ENCODE measurements at regions not wholly inside any gene's neighbourhood (a gene's known extent, or its start where the extent isn't known, plus 50 kb on each side); places are given as distances from the start of the nearest gene placed in this dataset.
A peak's percentile ranks its signal among the peaks of the same experiment; 100 is the strongest.
"Not testable (repeated sequence)": the region's sequence is repeated elsewhere in the genome, so short reads cannot be mapped to it uniquely, and the experiment has no call there.

- peaks cover 13% of the 10 kb centered on the region for H3K9me3 Mint-ChIP-seq
- no peak overlapping the region for H3K27ac Mint-ChIP-seq
- H3K4me3 Mint-ChIP-seq = no peak overlapping the region
- DNase-seq (ENCODE audit: low spot score in 2 of 2, unreplicated experiment in 2 of 2) = no peak
- H3K27me3 Mint-ChIP-seq (ENCODE audit: low read depth) = no peaks in the 10 kb centered on the region
- no peaks in the 10 kb centered on the region for H3K4me1 Mint-ChIP-seq
- TF ChIP-seq, protein P1, sequence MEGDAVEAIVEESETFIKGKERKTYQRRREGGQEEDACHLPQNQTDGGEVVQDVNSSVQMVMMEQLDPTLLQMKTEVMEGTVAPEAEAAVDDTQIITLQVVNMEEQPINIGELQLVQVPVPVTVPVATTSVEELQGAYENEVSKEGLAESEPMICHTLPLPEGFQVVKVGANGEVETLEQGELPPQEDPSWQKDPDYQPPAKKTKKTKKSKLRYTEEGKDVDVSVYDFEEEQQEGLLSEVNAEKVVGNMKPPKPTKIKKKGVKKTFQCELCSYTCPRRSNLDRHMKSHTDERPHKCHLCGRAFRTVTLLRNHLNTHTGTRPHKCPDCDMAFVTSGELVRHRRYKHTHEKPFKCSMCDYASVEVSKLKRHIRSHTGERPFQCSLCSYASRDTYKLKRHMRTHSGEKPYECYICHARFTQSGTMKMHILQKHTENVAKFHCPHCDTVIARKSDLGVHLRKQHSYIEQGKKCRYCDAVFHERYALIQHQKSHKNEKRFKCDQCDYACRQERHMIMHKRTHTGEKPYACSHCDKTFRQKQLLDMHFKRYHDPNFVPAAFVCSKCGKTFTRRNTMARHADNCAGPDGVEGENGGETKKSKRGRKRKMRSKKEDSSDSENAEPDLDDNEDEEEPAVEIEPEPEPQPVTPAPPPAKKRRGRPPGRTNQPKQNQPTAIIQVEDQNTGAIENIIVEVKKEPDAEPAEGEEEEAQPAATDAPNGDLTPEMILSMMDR (IDR thresholded peaks at IDR 0.05; ENCODE audit: unreplicated experiment) = no peak
- no peaks in the 10 kb centered on the region for H3K36me3 Mint-ChIP-seq
These were observed 200.6 kb upstream of the EEF2KMT start for GRCh38 chr16:5298202-5298601.

GRCh38 chr16:5296176-5296575, 198.6 kb upstream of the EEF2KMT start:
- Mint-ChIP-seq H3K4me3 (no peak overlapping the region), H3K4me1 (no peaks in the 10 kb centered on the region), H3K27me3 (ENCODE audit: low read depth) (no peaks in the 10 kb centered on the region), H3K27ac (no peak overlapping the region), H3K9me3 (peaks cover 6% of the 10 kb centered on the region), H3K36me3 (no peaks in the 10 kb centered on the region)
- TF ChIP-seq, protein P1 (IDR thresholded peaks at IDR 0.05; ENCODE audit: unreplicated experiment) = no peak
- DNase-seq (ENCODE audit: low spot score in 2 of 2, unreplicated experiment in 2 of 2) = no peak

DNA sequence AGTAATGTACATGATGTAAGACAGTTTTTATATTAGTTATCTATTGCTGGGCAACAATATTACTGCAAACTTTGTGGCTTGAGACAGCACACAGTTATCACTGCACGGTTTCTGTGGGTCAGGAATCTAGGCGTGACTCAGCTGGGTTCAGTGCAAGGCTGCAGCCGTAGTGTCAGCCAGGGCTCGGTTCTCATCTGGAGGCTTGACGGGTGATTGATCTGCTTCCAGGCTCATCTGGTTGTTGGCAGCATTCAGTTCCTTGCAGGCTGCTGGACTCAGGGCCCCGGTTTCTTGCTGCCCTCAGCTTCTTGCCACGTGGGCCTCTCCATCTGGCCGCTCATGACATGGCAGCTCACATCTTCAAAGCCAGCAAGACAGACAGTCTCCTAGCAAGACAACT, 197.7 kb upstream of the EEF2KMT start:
- H3K4me1 Mint-ChIP-seq; H3K36me3 Mint-ChIP-seq; H3K9me3 Mint-ChIP-seq; H3K4me3 Mint-ChIP-seq; H3K27ac Mint-ChIP-seq; DNase-seq (ENCODE audit: low spot score in 2 of 2, unreplicated experiment in 2 of 2); H3K27me3 Mint-ChIP-seq (ENCODE audit: low read depth): not testable (repeated sequence)

DNA sequence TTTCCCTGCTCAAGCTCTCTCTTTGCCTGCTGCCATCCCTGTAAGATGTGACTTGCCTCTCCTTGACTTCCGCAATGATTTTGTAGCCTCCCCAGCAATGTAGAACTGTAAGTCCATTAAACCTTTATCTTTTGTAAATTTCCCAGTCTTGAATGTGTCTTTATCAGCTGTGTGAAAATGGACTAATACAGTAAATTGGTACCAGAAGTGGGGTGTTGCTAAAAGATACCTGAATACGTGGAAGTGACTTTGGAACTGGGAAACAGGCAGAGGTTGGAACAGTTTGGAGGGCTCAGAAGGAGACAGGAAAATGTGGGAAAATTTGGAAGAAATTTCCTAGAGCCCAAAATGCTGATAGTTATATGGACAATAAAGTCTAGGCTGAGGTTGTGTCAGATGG, 184.6 kb upstream of the EEF2KMT start:
- not testable (repeated sequence) for H3K27ac Mint-ChIP-seq; H3K36me3 Mint-ChIP-seq; DNase-seq (ENCODE audit: low spot score in 2 of 2, unreplicated experiment in 2 of 2); H3K27me3 Mint-ChIP-seq (ENCODE audit: low read depth); H3K4me1 Mint-ChIP-seq; H3K4me3 Mint-ChIP-seq
- peaks cover 62% of the 10 kb centered on the region for H3K9me3 Mint-ChIP-seq

DNA sequence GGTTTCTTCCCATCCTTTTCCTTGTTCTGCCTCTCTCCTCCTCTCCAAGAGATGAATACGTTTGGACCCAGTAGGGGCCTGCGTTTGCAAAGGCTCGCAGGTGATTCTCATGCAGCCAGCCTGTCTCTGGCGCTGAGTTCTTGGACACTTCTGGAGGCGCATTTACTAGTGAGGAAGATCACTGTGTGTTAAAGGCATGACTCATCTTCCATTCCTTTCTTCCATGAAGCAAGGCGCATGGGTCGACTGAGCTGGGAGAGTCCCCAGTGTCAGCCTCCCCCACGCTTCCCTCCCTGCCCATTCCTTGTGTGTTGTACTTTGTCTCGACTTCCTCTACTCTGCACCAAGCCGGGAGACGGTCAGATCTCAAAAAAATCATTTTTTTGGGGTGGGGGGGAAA, 159.9 kb upstream of the EEF2KMT start:
- no peaks in the 10 kb centered on the region for H3K4me1 Mint-ChIP-seq
- H3K27me3 Mint-ChIP-seq (ENCODE audit: low read depth) = peaks cover 14% of the 10 kb centered on the region
- no peak overlapping the region for H3K4me3 Mint-ChIP-seq
- no peak overlapping the region for H3K27ac Mint-ChIP-seq
- H3K9me3 Mint-ChIP-seq = no peaks in the 10 kb centered on the region
- no peaks in the 10 kb centered on the region for H3K36me3 Mint-ChIP-seq
- TF ChIP-seq, protein P1 (IDR thresholded peaks at IDR 0.05; ENCODE audit: unreplicated experiment) = no peak
- DNase-seq (ENCODE audit: low spot score in 2 of 2, unreplicated experiment in 2 of 2) = no peak

DNA sequence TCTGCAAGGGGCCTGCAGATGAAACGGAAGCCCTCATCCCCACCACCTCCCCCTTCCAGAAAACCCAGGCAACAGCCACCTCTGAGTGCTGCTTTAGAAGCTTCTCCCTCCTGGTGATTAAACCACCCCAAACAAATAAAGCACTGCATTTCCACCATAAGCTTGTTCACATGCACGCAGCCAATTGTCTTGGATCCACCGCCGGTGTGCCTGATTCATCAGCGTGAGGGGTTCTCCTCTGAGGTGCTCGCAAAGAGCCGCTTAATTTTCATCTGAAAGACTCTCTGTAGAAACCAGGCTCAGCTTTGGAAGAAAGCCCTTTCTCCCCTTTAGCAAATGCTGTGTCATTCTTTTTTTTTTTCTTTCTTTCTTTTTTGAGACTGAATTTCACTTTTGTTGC, 155.2 kb upstream of the EEF2KMT start:
- H3K9me3 Mint-ChIP-seq = no peaks in the 10 kb centered on the region
- no peak overlapping the region for H3K27ac Mint-ChIP-seq
- DNase-seq (ENCODE audit: low spot score in 2 of 2, unreplicated experiment in 2 of 2) = no peak
- no peak overlapping the region for H3K4me3 Mint-ChIP-seq
- H3K27me3 Mint-ChIP-seq (ENCODE audit: low read depth) = peaks cover 31% of the 10 kb centered on the region
- no peaks in the 10 kb centered on the region for H3K4me1 Mint-ChIP-seq
- TF ChIP-seq, protein P1 (IDR thresholded peaks at IDR 0.05; ENCODE audit: unreplicated experiment) = no peak
- no peaks in the 10 kb centered on the region for H3K36me3 Mint-ChIP-seq

GRCh38 chr16:5247403-5247802, 149.8 kb upstream of the EEF2KMT start:
- H3K9me3 Mint-ChIP-seq; H3K36me3 Mint-ChIP-seq; H3K4me1 Mint-ChIP-seq; H3K27ac Mint-ChIP-seq; DNase-seq (ENCODE audit: low spot score in 2 of 2, unreplicated experiment in 2 of 2); H3K4me3 Mint-ChIP-seq: not testable (repeated sequence)
- peaks cover 50% of the 10 kb centered on the region for H3K27me3 Mint-ChIP-seq (ENCODE audit: low read depth)

GRCh38 chr16:5240278-5240626, 142.7 kb upstream of the EEF2KMT start:
- H3K27ac Mint-ChIP-seq = not testable (repeated sequence)

DNA sequence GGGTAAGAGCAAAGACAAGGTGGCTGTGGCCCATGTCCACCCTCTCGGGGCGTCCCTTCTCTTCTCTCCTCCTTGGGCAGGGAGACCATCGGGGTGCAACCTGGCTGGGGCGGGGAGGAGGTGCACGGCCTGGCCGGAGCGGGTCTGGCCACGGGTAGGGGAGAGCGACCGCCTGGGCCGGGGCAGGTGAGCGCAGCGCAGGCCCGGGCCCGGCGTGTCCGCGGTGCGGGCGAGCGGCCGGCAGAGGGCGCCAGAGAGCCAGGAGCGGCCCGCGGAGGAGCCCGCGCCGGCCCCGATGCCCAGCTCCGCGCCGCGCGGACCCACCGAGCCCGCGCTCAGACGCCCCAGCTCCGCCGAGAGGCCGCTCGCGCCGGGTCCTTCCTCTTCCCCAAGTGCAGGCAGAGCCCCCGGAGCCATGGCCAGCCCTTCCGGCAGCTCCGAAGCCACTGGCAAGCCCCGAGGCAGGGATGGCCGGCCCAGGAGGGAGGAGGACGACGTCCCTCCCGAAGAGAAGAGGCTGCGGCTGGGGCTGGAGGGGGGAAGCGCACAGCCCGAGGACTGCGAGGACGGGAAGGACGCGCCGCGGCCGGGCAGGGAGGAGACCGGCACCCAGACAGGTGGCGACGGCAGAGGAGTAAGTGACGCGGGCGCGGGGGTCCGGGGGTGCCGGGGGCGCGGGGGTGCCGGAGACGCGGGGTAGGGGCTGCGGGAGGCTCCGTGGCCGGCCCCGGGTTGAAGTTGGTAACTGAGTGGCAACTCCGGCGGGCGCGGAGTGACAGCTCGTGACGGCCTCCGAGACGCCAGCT, 142.1 kb upstream of the EEF2KMT start:
- DNase-seq (ENCODE audit: low spot score in 2 of 2, unreplicated experiment in 2 of 2) = peak; percentile 56 to 85
- not testable (repeated sequence) for H3K27ac Mint-ChIP-seq, H3K4me1 Mint-ChIP-seq, H3K9me3 Mint-ChIP-seq, H3K36me3 Mint-ChIP-seq
- peak overlapping the region; percentile 52 for H3K4me3 Mint-ChIP-seq
- peaks cover 79% of the 10 kb centered on the region for H3K27me3 Mint-ChIP-seq (ENCODE audit: low read depth)

More at GRCh38 chr16:5240278-5240626, 142.7 kb upstream of the EEF2KMT start:
- DNase-seq (ENCODE audit: low spot score in 2 of 2, unreplicated experiment in 2 of 2); H3K9me3 Mint-ChIP-seq; H3K4me1 Mint-ChIP-seq; H3K4me3 Mint-ChIP-seq; H3K36me3 Mint-ChIP-seq: not testable (repeated sequence)
- H3K27me3 Mint-ChIP-seq (ENCODE audit: low read depth) = peaks cover 84% of the 10 kb centered on the region
